Activated CD8-positive, alpha-beta T cell treated with anti-CD3 and anti-CD28 coated beads for 36 hours (primary cell): ENCODE measurements at regions not wholly inside any gene's neighbourhood (a gene's known extent, or its start where the extent isn't known, plus 50 kb on each side); places are given as distances from the start of the nearest gene placed in this dataset.
"Not testable (repeated sequence)": the region's sequence is repeated elsewhere in the genome, so short reads cannot be mapped to it uniquely, and the experiment has no call there.

Experiments
- ATAC-seq: fragments of 200-7000 bp; cut with Tn5 transposase; one replicate; pipeline ENCODE4 v1.10.0; 2021; ENCODE audit warnings: mild to moderate bottlenecking, moderate library complexity
- CTCF ChIA-PET: fragments of 350-600 bp; sonication (Branson Sonifier 250); formaldehyde crosslinking; loops from one replicate; lab custom pipeline; 2021; ENCODE audit warnings: antibody characterized with exemption; lab: Charles Lee
- POLR2A ChIA-PET: fragments of 350-600 bp; sonication (Branson Sonifier 250); formaldehyde crosslinking; loops from one replicate; lab custom pipeline; 2021; ENCODE audit warnings: antibody characterized with exemption; lab: Charles Lee
- DNase-seq: peaks from one replicate; pipeline ENCODE4 v3.0.0-alpha.2; 2020
- H3K27ac Mint-ChIP-seq: one replicate; pipeline ENCODE4 v1.8.0; 2021; ENCODE audit warnings: mild to moderate bottlenecking, mixed read lengths
- H3K27me3 Mint-ChIP-seq: one replicate; pipeline ENCODE4 v1.8.0; 2021; ENCODE audit warnings: mixed read lengths
- H3K36me3 Mint-ChIP-seq: one replicate; pipeline ENCODE4 v1.8.0; 2021; ENCODE audit warnings: low read depth, mixed read lengths
- H3K4me1 Mint-ChIP-seq: one replicate; pipeline ENCODE4 v1.8.0; 2021; ENCODE audit warnings: low read depth, mixed read lengths
- H3K4me3 Mint-ChIP-seq: one replicate; pipeline ENCODE4 v1.8.0; 2021; ENCODE audit warnings: mild to moderate bottlenecking, moderate library complexity, mixed read lengths
- H3K9me3 Mint-ChIP-seq: one replicate; pipeline ENCODE4 v1.8.0; 2021; ENCODE audit warnings: mixed read lengths
- CTCF ChIP-seq: fragments of 200-600 bp; IDR thresholded peaks from one replicate; pipeline ENCODE4 v1.8.0; 2022; ENCODE audit warnings: antibody characterized with exemption, mild to moderate bottlenecking
- intact Hi-C: fragments of 100-400 bp; cut with micrococcal nuclease; formaldehyde crosslinking; loops from one replicate; pipeline ENCODE4 v1.10.0; 2022

- H3K9me3 Mint-ChIP-seq = peaks cover 41% of the 10 kb centered on the region
- H3K4me1 Mint-ChIP-seq = no peaks in the 10 kb centered on the region
- H3K36me3 Mint-ChIP-seq = peaks cover 7% of the 10 kb centered on the region
- H3K4me3 Mint-ChIP-seq = no peak overlapping the region
- H3K27ac Mint-ChIP-seq = no peak overlapping the region
- ATAC-seq = peak; percentile 58
- ChIA-PET POLR2A (no interaction called here), CTCF (no interaction called here)
- DNase-seq = peak; percentile 2
- peak; percentile 51 for TF ChIP-seq CTCF
- intact Hi-C loops = no loop called here
- H3K27me3 Mint-ChIP-seq = peaks cover 5% of the 10 kb centered on the region
Measured at GRCh38 chr2:189982780-189983394, 79.6 kb downstream of the MSTN start.

DNA sequence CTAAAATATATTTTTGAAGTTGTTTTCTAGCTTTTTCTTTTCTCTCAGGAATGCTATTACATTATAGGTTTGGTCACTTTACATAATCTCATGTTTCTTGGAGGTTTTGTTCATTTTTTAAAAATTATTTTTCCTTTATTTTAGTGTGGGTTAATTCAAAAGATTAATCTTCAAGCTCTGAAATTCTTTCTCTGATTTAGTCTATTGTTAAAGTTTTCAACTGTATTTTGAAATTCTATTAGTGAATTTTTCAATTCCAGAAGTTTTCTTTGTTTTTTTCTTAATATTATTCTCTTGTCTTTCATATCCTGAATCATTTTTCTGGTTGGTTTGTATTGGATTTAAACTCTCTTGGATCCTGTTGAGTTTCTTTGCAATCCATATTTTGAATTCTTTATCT is 80.4 kb downstream of the MSTN start:
- Mint-ChIP-seq H3K4me3 (no peak overlapping the region), H3K4me1 (no peaks in the 10 kb centered on the region), H3K9me3 (peaks cover 41% of the 10 kb centered on the region), H3K27me3 (peaks cover 4% of the 10 kb centered on the region), H3K36me3 (peaks cover 7% of the 10 kb centered on the region), H3K27ac (no peak overlapping the region)
- POLR2A ChIA-PET = no interaction called here
- DNase-seq = no peak
- CTCF ChIA-PET = interaction anchor here (1.1 kb wide), 1 partner anchor 36 kb away, joined by 3 read pairs; no protein-coding TSS in a partner anchor
- no peak for TF ChIP-seq CTCF
- ATAC-seq = no peak
- intact Hi-C loops = no loop called here

DNA sequence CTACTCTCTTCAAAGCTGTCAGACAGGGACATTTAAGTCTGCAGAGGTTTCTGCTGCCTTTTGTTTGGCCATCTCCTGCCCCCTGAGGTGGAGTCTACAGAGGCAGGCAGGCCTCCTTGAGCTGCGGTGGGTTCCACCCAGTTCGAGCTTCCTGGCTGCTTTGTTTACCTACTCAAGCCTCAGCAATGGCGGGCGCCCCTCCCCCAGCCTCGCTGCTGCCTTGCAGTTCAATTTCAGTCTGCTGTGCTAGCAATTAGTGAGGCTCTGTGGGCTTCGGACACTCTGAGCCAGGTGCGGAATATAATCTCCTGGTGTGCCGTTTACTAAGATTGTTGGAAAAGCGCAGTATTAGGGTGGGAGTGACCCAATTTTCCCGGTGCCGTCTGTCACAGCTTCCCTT is 86.0 kb downstream of the MSTN start:
- Mint-ChIP-seq H3K27me3 (peaks cover 12% of the 10 kb centered on the region), H3K9me3 (peaks cover 13% of the 10 kb centered on the region)
- H3K4me1 Mint-ChIP-seq, ATAC-seq, H3K4me3 Mint-ChIP-seq, POLR2A ChIA-PET, CTCF ChIA-PET, DNase-seq, H3K27ac Mint-ChIP-seq, H3K36me3 Mint-ChIP-seq, intact Hi-C loops: not testable (repeated sequence)

DNA sequence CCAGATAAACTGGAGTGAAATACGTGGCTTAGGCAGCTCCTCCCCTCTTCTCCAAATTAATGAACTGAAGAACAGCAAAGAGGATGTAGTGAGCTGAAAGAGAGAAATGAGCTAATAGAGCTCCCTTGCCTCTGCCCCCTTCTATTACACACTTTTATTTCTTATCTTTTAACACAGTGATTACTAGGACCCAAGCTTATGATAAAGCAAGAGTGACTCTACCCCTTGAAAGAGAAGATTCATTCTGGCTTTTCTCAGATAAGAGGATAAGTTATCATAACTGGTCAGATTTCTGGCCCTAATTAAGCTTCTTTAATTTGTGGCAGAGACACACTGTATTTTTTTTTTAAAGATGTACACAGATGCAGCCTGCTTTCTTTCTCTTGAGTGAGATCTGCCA is 102.2 kb downstream of the MSTN start:
- ChIA-PET CTCF (no interaction called here), POLR2A (interaction anchor here (0.6 kb wide), 1 partner anchor 298 kb away, joined by 5 read pairs; no protein-coding TSS in a partner anchor)
- no peaks in the 10 kb centered on the region for H3K4me1 Mint-ChIP-seq
- no peaks in the 10 kb centered on the region for H3K9me3 Mint-ChIP-seq
- DNase-seq = no peak
- TF ChIP-seq CTCF = no peak
- peaks cover 4% of the 10 kb centered on the region for H3K27me3 Mint-ChIP-seq
- ATAC-seq = no peak
- H3K4me3 Mint-ChIP-seq = no peak overlapping the region
- intact Hi-C loops = no loop called here
- H3K36me3 Mint-ChIP-seq = no peaks in the 10 kb centered on the region
- H3K27ac Mint-ChIP-seq = no peak overlapping the region

DNA sequence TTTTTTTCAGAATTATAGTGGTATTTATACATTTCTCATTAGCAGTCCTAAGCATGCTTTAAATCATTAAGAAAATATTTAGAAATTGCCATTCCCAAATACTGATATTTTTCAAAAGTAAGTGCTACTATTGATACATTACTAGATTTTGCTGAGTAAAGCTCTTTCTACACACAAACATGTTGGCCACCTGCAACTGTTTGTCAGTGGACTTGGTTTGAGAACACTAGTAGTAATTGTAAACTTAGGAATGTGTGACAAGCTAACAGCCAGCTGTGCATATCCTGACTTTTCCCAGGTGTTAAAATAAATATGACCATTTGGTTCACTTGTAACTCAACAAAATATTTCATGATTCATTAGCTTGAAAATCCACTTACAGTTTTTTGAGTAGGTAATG is 103.1 kb downstream of the MSTN start:
- ChIA-PET CTCF (interaction anchor here (1.0 kb wide), 1 partner anchor 209 kb away, joined by 3 read pairs; no protein-coding TSS in a partner anchor), POLR2A (no interaction called here)
- H3K27ac Mint-ChIP-seq = no peak overlapping the region
- DNase-seq (no peak), ATAC-seq (no peak)
- no peaks in the 10 kb centered on the region for H3K36me3 Mint-ChIP-seq
- H3K4me1 Mint-ChIP-seq = no peaks in the 10 kb centered on the region
- H3K4me3 Mint-ChIP-seq = no peak overlapping the region
- no peaks in the 10 kb centered on the region for H3K9me3 Mint-ChIP-seq
- H3K27me3 Mint-ChIP-seq = peaks cover 2% of the 10 kb centered on the region
- intact Hi-C loops = no loop called here
- no peak for TF ChIP-seq CTCF
